Large intestine (tissue), 3 donors: ENCODE measurements at regions not wholly inside any gene's neighbourhood (a gene's known extent, or its start where the extent isn't known, plus 50 kb on each side); places are given as distances from the start of the nearest gene placed in this dataset.
"Not testable (repeated sequence)": the region's sequence is repeated elsewhere in the genome, so short reads cannot be mapped to it uniquely, and the experiment has no call there.

ENCODE experiments used
- DNase-seq, 2 donors: peaks; one replicate each; pipeline versions ENCODE4 v3.0.0 to v3.0.0-alpha.2; 2013
- H3K27ac ChIP-seq: one replicate; pipeline ENCODE4 v1.5.1; 2013; ENCODE audit warnings: low read length
- H3K27me3 ChIP-seq: 2 replicates; pipeline ENCODE4 v1.6.1; 2013; ENCODE audit warnings: low read length; ENCODE audit not compliant: control insufficient read depth, insufficient read depth
- H3K36me3 ChIP-seq: 2 replicates; pipeline ENCODE4 v1.6.1; 2013; ENCODE audit warnings: low read length; ENCODE audit not compliant: control insufficient read depth, insufficient read depth
- H3K4me1 ChIP-seq: one replicate; pipeline ENCODE4 v1.6.1; 2013; ENCODE audit warnings: low read length; ENCODE audit not compliant: control insufficient read depth, insufficient read depth
- H3K4me3 ChIP-seq: one replicate; pipeline ENCODE4 v1.5.1; 2013; ENCODE audit warnings: low read length
- H3K9me3 ChIP-seq: one replicate; pipeline ENCODE4 v1.6.1; 2013; ENCODE audit warnings: mild to moderate bottlenecking, low read depth, low read length, moderate library complexity; ENCODE audit not compliant: control insufficient read depth
- WGBS: methylation state at CpG from one replicate; pipeline ENCODE4 v1.1.5; 2013; ENCODE audit warnings: low lambda C conversion rate; ENCODE audit not compliant: insufficient coverage; 5-methylcytosine and 5-hydroxymethylcytosine counted together

DNA sequence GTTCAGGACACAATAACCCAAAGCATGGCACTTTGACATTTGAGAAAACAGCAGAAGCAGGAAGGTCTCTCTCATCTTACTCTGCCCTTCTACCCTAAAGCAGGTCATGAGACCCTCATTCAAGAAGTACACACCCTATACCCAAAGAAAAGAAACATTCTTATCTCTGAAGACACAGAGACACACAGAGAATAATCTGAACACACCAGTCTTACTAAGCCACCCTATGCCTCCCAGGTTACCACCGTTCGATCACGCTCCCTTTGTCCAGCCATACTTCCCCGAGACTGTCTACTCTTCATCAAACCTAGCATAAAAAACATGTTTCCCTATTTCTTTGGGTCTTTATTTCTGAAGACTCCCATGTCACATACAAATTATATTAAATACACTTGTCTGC lies 66.5 kb upstream of the ANKRD10 start:
- no peaks in the 10 kb centered on the region for H3K4me1 ChIP-seq
- no peak for DNase-seq
- no peaks in the 10 kb centered on the region for H3K9me3 ChIP-seq
- H3K27ac ChIP-seq, result no peak overlapping the region
- WGBS, result 0% methylated on average over 2 of the region's 4 CpGs
- H3K27me3 ChIP-seq, result peaks cover 4% of the 10 kb centered on the region
- H3K36me3 ChIP-seq, result no peaks in the 10 kb centered on the region
- H3K4me3 ChIP-seq, result no peak overlapping the region

DNA sequence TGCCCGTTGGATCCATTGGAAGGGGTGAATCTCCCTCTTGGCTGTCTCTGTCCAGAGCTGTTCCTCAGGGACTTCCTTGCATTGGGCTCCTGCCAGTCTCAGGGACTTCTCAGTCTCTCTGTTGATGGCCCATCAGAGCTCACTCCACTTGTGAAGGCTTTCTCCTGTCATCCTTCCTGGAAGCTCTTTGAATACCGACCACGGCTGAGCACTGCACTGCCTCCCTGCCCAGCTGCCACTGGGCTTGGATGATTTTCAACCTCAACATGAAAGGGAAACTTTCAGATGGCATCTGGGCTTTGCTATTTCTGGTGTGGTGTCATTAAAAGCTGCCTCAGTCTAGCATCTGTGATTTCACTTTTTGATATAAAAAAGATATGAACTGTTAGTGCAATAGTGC lies 66.1 kb upstream of the ANKRD10 start:
- no CpG with 5 or more reads among the region's 3 CpGs for WGBS

DNA sequence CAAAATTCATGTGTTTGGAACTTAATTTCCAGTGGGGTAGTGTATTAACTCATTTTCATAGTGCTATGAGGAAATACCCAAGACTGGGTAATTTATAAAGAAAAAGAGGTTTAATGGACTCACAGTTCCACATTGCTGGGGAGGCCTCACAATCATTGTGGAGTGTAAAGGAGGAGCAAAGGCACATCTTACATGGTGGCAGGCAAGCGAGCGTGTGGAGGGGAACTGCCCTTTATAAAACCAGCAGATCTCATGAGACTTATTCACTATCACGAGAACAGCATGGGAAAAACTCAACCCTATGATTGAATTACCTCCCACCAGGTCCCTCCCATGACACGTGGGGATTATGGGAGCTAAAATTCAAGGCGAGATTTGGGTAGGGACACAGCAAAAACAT lies 64.3 kb upstream of the ANKRD10 start:
- H3K4me3 ChIP-seq, H3K9me3 ChIP-seq, DNase-seq, H3K27me3 ChIP-seq, H3K27ac ChIP-seq, H3K4me1 ChIP-seq, H3K36me3 ChIP-seq: not testable (repeated sequence)
- no CpG with 5 or more reads among the region's 5 CpGs for WGBS

More for the DNA sequence above, 66.1 kb upstream of the ANKRD10 start:
- Histone ChIP-seq H3K9me3 (no peaks in the 10 kb centered on the region), H3K36me3 (no peaks in the 10 kb centered on the region), H3K27me3 (peaks cover 4% of the 10 kb centered on the region), H3K4me1 (no peaks in the 10 kb centered on the region), H3K4me3 (no peak overlapping the region), H3K27ac (no peak overlapping the region)
- DNase-seq, result no peak

DNA sequence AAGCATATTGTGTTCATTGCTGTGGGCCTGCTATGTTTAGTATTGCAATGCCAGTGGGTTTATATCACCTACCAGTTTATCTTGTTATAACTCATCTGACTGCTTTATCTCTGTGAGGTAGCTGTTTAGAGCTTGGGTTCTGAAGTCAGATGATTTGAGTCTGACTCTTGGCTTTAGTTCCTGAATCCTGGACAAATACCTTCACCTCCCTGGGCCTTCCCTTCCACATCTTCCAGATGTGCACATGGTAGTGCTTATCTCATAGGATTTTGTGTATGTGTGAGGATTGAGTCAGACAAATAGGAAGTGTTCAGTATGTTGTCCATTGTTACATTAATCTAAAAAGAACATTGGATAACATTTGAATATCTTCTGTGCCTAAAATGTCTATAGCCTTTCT lies 63.5 kb upstream of the ANKRD10 start:
- no peak for DNase-seq
- H3K27me3 ChIP-seq, result peaks cover 4% of the 10 kb centered on the region
- no peaks in the 10 kb centered on the region for H3K36me3 ChIP-seq
- H3K4me1 ChIP-seq, result no peaks in the 10 kb centered on the region
- no peaks in the 10 kb centered on the region for H3K9me3 ChIP-seq
- H3K4me3 ChIP-seq, result no peak overlapping the region
- H3K27ac ChIP-seq, result no peak overlapping the region

DNA sequence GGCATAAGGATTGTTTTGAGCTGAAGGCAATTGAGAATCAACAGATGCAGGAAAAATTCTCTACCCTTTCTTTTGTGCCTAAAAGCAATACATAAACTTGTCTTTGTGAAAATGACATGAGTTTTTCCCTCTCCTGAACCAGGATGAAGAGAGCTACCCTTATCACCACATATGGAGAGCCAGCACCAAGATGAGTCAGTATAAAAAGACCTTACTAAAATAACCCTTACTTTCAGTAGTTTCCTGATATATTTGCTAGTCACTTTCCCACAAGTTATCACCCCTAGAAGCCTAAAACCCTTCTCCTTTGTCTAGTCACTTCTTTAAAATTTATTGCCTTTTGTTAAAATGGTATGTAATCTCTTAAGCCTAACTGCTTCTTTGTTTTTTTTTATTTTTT lies 61.9 kb upstream of the ANKRD10 start:
- no peaks in the 10 kb centered on the region for H3K36me3 ChIP-seq
- H3K27ac ChIP-seq, result no peak overlapping the region
- H3K9me3 ChIP-seq, result no peaks in the 10 kb centered on the region
- H3K4me1 ChIP-seq, result no peaks in the 10 kb centered on the region
- H3K27me3 ChIP-seq, result peaks cover 4% of the 10 kb centered on the region
- DNase-seq, result no peak
- no peak overlapping the region for H3K4me3 ChIP-seq

DNA sequence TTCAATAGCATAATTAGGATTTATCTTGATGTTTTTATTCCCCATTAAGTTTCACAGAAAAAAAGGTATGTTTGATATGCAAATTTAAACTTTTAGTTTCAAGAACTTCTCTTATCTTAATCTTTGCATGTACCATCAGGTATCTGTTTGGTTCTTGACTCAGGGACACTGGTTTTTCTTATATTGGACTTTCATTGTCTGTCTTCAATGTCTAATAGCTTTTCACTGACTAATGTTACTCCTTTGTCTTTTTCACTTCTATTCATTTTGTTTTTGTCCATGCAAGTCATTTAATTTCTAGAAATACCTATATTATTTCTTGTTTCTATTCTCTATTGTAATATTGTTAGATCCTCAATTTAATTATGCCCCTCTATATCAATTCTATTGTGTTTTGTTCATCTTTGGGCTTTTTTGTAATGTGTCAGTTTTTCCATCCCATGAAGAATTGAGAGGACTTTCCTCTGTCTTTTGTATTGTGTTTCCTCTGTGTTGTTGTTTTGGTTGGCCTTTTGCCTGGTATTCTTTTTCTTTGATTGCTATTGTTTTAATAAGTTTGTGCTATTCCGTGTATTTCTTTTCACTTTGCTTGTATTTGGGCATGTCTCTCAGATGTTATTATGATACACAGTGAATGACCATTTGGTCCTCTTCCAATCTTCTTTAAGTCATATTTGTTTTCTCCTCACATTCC lies 58.3 kb upstream of the ANKRD10 start:
- no peaks in the 10 kb centered on the region for H3K9me3 ChIP-seq
- H3K36me3 ChIP-seq, result no peaks in the 10 kb centered on the region
- H3K27me3 ChIP-seq, result no peaks in the 10 kb centered on the region
- no peak overlapping the region for H3K27ac ChIP-seq
- 100% methylated on average over 1 of the region's 1 CpG for WGBS
- H3K4me3 ChIP-seq, result no peak overlapping the region
- H3K4me1 ChIP-seq, result no peaks in the 10 kb centered on the region
- DNase-seq, result no peak

DNA sequence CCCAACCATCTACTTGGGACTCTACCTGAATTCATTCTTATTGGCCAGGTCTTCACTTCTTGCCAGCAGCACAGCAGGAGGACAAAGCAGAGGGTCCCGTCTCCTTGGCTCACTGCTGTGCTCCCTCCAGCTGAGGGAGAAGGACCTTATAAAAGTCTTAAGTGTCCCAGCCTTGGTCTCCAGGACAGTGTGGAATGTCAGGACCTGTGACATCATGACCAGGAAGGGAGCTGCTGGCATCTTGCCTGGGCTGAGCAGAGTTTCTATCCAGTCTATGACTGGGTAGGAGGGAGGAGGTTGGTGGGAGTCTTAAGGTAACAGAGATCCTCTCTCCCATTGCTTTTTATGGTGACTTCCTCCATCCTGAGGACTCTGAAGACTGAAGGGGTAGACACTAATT lies 56.6 kb upstream of the ANKRD10 start:
- no peak for DNase-seq
- Histone ChIP-seq H3K4me3 (no peak overlapping the region), H3K27ac (no peak overlapping the region), H3K27me3 (no peaks in the 10 kb centered on the region), H3K36me3 (no peaks in the 10 kb centered on the region), H3K9me3 (no peaks in the 10 kb centered on the region), H3K4me1 (no peaks in the 10 kb centered on the region)
- no CpG with 5 or more reads among the region's 1 CpG for WGBS

DNA sequence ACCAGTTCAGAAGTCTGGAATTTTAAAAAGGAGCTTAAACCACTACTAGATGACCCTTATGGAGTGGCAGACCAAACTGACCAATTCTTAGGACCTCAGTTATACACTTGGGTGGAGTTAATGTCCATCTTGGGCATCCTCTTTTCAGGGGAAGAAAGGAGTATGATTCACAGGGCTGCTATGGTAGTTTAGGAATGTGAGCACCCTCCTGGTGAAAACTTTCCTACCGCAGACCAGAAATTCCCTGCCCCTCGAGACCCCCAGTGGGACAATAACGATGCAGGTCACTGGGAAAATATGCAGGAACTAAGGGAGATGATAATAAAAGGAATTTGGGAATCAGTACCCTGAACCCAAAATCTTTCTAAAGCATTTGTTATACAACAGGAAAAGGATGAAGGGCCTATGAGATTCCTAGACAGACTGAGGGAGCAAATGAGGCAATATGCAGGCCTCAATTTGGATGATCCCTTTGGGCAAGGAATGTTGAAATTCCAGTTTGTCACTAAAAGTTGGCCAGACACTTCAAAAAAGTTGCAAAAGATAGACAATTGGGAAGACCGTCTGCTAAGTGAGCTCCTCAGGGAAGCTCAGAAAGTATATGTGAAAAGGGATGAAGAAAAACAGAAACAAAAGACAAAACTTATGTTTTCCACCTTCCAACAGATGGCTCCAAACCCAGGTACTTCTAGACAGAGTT lies 52.4 kb upstream of the ANKRD10 start:
- not testable (repeated sequence) for H3K4me1 ChIP-seq, H3K27ac ChIP-seq, H3K36me3 ChIP-seq, H3K4me3 ChIP-seq, DNase-seq, H3K27me3 ChIP-seq, H3K9me3 ChIP-seq
- no CpG with 5 or more reads among the region's 4 CpGs for WGBS

DNA sequence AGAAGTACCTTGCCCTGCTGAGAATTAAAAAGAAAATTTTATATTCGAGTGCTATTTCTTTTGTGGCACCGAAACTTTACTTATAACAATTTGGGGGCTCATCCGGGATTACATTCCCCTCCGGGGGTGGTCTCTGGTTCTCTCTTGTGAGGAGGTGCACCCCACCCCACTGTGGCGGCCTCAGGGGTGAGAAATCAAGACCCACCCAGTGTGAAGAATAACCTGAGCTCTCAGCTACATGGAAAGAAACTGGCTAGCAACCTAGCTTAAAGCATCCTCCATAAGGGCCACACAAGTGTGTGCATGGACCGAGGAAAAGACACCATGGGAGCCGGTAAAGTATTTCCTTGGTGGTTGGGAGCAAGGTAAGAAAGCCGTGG lies 50.9 kb upstream of the ANKRD10 start:
- peaks cover 9% of the 10 kb centered on the region for H3K9me3 ChIP-seq
- H3K4me3 ChIP-seq, result no peak overlapping the region
- no peaks in the 10 kb centered on the region for H3K36me3 ChIP-seq
- 33% methylated on average over 1 of the region's 8 CpGs for WGBS
- DNase-seq, result no peak
- no peaks in the 10 kb centered on the region for H3K27me3 ChIP-seq
- H3K4me1 ChIP-seq, result no peaks in the 10 kb centered on the region
- H3K27ac ChIP-seq, result no peak overlapping the region

DNA sequence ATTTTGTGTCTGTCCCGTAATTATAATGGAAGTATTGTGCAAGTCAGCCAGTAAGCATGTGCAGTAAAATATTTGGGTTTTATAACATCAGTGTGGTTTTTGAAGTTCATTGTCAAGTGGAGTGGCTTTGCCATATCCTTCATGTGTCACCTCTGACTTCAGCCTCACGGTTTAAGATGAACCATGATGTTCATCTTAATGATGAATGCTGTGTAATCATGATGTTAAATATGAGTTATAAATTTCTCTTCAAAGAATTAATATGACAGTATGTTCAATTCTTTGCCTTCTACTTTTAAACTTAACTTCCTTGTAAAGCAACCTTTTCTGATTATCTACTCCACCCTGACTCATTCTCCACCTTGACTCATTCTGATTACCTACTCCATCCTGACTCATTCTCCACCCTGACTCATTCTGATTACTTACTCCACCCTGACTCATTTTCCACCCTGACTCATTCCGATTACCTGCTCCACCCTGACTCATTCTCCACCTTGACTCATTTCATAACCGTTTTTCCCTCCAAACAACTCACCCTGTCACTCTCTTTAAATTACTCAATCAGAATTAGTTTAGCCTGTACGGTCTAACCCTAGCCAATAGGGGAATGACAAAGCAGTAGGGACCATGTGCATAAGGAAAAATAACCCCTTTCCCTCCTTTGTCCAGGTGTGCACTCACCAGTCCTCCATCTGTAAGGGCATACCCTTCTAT lies 50.3 kb upstream of the ANKRD10 start:
- no peak overlapping the region for H3K27ac ChIP-seq
- H3K27me3 ChIP-seq, result no peaks in the 10 kb centered on the region
- WGBS, result 93% methylated on average over 3 of the region's 5 CpGs
- DNase-seq, result peak in 1 of 2 donors; percentile 8
- no peak overlapping the region for H3K4me3 ChIP-seq
- no peaks in the 10 kb centered on the region for H3K36me3 ChIP-seq
- no peaks in the 10 kb centered on the region for H3K4me1 ChIP-seq
- H3K9me3 ChIP-seq, result peaks cover 9% of the 10 kb centered on the region
